SK-N-DZ (cell line): ENCODE measurements at regions not wholly inside any gene's neighbourhood (a gene's known extent, or its start where the extent isn't known, plus 50 kb on each side); places are given as distances from the start of the nearest gene placed in this dataset.

Source experiments
- DNase-seq: peaks from one replicate; pipeline ENCODE4 v3.0.0-alpha.2; 2015; ENCODE audit warnings: low spot score

- no peak for DNase-seq
These were observed 338.1 kb upstream of the KIRREL3 start for GRCh38 chr11:127338380-127339259.

DNA sequence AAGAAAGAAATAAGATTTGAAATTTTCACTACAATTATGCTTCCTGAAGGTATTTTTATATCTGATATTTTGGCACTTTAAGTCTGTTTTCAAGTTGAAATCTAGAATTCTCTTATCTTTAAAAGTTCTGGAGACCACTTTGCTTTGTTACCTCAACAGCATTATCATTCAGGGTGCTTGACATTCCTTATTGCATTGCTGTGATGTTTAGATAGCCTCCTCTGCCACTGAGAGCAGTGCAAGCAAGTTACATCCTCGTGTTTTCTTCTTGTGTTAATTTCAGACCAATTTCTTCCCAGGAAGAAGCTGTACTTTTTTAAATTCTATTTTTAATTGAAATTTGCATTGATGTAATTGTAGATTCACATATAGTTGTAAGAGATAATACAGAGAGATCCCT lies 333.9 kb upstream of the KIRREL3 start:
- no peak for DNase-seq

GRCh38 chr11:127332896-127333295 lies 332.3 kb upstream of the KIRREL3 start:
- DNase-seq: no peak

- no peak for DNase-seq
These were observed 329.5 kb upstream of the KIRREL3 start for GRCh38 chr11:127330044-127330443.

GRCh38 chr11:127308291-127308690 lies 307.7 kb upstream of the KIRREL3 start:
- DNase-seq: no peak

- no peak for DNase-seq
These were observed 307.1 kb upstream of the KIRREL3 start for GRCh38 chr11:127307700-127308099.

DNA sequence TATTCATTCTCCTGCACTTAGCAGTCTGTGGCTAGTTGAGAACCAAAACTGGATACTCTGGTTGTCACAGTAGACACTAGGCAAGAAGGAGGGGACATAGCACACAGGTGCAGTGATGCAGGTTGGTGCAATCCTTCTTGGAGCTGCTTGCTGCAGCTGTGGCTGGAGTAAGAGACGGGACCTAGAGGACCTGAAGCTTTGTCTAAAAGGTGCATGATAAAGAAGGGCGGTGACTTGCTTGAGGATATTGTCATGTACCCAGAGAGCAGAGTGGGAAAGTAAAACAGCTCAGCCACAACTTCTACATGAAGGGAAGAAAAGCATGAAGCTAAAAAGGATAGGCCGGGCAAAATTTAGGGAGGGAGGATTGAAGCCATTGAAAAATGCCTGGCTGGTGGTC lies 304.1 kb upstream of the KIRREL3 start:
- DNase-seq: no peak

- DNase-seq: no peak
These were observed 288.4 kb upstream of the KIRREL3 start for GRCh38 chr11:127288926-127289325.

- no peak for DNase-seq
These were observed 281.0 kb upstream of the KIRREL3 start for GRCh38 chr11:127281534-127281933.

DNA sequence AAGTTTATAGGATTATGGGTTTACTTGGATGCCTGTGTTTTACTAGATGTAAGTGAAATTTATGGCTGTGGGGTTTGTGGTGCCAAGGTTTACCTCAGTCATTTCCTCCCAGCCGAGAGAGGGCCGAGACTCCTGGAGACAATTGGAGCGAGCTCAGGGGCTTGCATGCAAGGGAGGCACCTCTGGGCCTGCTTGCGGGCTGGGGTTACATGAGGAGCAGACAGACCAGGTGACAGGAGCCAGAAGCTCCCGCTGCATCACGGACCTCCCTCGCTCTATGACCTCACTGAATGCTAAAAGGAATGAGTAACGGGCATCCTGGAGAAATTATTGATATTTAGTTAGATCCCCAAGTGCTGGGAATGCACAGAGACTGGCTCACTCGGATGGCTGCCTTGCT lies 275.2 kb upstream of the KIRREL3 start:
- no peak for DNase-seq

DNA sequence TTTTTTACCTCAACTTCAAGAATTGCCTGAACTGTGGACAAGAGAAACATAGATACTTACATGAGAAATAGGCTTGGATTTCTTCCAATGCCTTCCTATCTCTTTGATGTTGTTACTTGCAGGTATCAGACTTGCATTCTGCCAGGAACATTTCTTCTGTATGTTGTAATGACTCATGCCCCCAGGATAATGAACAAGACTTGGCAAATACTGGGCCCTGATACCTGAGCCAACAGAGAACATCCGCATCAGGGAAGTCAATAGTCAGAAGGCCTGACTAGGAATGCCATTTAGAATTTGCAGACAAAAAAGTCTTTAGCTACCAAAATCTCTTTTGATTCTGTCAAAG lies 273.7 kb upstream of the KIRREL3 start:
- DNase-seq: no peak

GRCh38 chr11:127273593-127274327 lies 273.2 kb upstream of the KIRREL3 start:
- DNase-seq: no peak

GRCh38 chr11:127270851-127271250 lies 270.3 kb upstream of the KIRREL3 start:
- no peak for DNase-seq

- no peak for DNase-seq
These were observed 269.3 kb upstream of the KIRREL3 start for GRCh38 chr11:127269911-127270310.

- DNase-seq: no peak
These were observed 268.4 kb upstream of the KIRREL3 start for GRCh38 chr11:127268932-127269331.

DNA sequence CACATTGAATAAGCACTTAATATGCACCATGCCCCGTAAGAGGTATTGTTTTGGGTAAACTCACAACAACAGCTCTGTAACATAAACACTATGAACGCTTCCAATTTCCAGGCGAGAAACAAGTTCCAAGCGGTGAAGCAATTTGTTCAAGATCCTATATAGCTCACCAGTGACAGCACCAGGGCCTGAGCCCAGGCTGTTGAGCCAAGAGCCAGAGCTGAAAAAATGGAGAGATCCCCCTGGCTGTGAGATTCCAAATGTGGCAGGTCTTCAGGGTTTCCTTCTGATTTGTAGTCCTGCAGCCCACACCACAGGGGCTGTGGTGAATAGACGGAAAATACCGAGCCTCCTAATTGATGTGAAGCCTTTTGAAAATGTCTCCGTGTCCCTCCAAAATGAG lies 268.0 kb upstream of the KIRREL3 start:
- DNase-seq: no peak

- DNase-seq: no peak
These were observed 258.5 kb upstream of the KIRREL3 start for GRCh38 chr11:127259102-127259501.

GRCh38 chr11:127255209-127255608 lies 254.6 kb upstream of the KIRREL3 start:
- no peak for DNase-seq

DNA sequence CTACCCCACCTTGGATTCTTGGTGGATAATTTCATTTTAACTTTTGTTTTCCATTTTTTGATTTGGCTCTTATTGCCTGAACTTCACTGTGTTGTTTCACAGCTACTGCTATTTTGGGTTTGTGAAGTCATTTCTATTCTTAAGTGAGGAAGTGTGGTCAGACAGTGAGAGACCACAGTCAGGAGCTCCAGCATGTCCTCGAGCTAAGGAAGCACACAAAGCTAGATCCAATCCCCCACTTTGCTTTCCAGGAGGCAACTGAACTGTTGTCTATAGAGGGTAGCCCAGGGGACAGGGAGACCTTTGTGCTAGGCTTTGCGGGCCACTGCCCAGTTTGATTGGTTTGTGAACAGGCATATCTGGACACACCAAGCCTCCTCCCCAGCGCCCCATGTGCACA lies 251.8 kb upstream of the KIRREL3 start:
- DNase-seq: no peak

DNA sequence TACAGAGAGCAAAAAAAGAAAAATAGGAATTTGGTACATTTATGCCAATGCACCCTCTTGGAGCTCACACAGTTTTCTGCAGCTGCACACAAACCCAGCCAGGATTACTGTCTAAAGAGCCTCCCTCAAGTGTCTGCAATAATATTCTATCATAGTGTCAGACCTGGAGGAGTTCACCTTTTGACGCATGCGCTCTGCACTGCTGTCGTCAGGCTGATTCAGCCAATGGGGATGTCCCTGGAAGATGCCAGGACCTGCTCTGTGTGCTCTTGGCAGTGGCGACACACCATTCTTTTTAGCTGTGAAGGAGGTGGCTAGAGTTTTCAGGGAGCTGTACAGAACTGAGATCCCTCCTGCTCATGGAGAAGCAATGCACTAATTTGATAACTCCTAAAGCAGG lies 249.0 kb upstream of the KIRREL3 start:
- no peak for DNase-seq

DNA sequence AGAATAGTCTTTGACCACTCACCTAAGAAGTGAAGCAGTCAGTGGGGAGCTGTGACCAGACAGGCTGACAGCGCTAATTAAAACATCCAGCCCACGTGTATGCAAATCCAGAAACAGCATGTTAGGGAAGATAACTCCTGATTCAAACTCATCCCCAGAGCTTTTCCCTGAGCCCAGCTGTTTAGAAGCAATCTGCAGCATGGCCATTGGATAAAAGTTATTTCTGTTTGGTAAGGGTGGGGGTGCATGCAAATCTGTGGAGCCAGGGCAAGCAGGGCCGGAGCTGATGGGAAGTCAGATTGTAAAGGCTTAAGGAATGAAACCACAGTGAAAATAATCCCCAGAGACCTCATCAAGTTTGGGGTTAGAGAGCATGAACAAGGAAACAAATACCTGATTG lies 247.9 kb upstream of the KIRREL3 start:
- DNase-seq: no peak

GRCh38 chr11:127247261-127247851 lies 246.8 kb upstream of the KIRREL3 start:
- DNase-seq: no peak

- DNase-seq: no peak
These were observed 242.1 kb upstream of the KIRREL3 start for GRCh38 chr11:127242676-127243075.
